ENCODE measurements at regions not wholly inside any gene's neighbourhood (a gene's known extent, or its start where the extent isn't known, plus 50 kb on each side); places are given as distances from the start of the nearest gene placed in this dataset.

DNA sequence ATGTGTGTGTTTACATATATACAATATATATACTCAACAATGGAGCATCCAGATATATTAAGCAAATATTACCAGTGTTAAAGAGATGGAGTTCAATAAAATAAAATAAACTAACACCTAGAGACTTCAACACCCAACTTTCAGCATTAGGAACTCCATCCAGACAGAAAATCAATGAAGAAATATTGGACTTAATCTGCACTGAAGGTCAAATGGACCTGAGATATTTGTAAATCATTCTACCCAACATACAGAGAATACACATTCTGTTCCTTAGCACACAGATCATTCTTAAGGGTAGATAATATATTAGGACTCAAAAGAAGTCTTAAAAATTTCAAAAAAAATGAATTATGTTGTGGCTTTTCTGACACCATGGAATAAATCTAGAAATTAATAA is 832.3 kb upstream of the ADGRB3 start:
- TF ChIP-seq, protein P1, sequence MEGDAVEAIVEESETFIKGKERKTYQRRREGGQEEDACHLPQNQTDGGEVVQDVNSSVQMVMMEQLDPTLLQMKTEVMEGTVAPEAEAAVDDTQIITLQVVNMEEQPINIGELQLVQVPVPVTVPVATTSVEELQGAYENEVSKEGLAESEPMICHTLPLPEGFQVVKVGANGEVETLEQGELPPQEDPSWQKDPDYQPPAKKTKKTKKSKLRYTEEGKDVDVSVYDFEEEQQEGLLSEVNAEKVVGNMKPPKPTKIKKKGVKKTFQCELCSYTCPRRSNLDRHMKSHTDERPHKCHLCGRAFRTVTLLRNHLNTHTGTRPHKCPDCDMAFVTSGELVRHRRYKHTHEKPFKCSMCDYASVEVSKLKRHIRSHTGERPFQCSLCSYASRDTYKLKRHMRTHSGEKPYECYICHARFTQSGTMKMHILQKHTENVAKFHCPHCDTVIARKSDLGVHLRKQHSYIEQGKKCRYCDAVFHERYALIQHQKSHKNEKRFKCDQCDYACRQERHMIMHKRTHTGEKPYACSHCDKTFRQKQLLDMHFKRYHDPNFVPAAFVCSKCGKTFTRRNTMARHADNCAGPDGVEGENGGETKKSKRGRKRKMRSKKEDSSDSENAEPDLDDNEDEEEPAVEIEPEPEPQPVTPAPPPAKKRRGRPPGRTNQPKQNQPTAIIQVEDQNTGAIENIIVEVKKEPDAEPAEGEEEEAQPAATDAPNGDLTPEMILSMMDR (IDR thresholded peaks at IDR 0.05; ENCODE audit: low read depth, low read length), result no peak
- TF ChIP-seq EZH2phosphoT487 (IDR thresholded peaks at IDR 0.05; ENCODE audit: low read depth), result no peak
